ENCODE measurements at regions not wholly inside any gene's neighbourhood (a gene's known extent, or its start where the extent isn't known, plus 50 kb on each side); places are given as distances from the start of the nearest gene placed in this dataset.
A peak's percentile ranks its signal among the peaks of the same experiment; 100 is the strongest.

- no peak for DNase-seq
These were observed 71.6 kb downstream of the MYEOV start for GRCh38 chr11:69365558-69365957.

- no peak for DNase-seq
These were observed 72.6 kb downstream of the MYEOV start for GRCh38 chr11:69366591-69366990.

GRCh38 chr11:69367211-69367964 lies 73.4 kb downstream of the MYEOV start:
- DNase-seq, result no peak

GRCh38 chr11:69368119-69368880 lies 74.3 kb downstream of the MYEOV start:
- DNase-seq, result no peak

- DNase-seq, result no peak
These were observed 75.4 kb downstream of the MYEOV start for GRCh38 chr11:69369210-69369825.

- no peak for DNase-seq
These were observed 76.0 kb downstream of the MYEOV start for GRCh38 chr11:69369945-69370344.

- DNase-seq, result no peak
These were observed 77.2 kb downstream of the MYEOV start for GRCh38 chr11:69370984-69371709.

GRCh38 chr11:69371731-69372588 lies 78.0 kb downstream of the MYEOV start:
- no peak for DNase-seq

GRCh38 chr11:69372589-69373250 lies 78.8 kb downstream of the MYEOV start:
- DNase-seq, result no peak

GRCh38 chr11:69373251-69373635 lies 79.3 kb downstream of the MYEOV start:
- DNase-seq, result no peak

- DNase-seq, result peak; percentile 60
These were observed 80.4 kb downstream of the MYEOV start for GRCh38 chr11:69374110-69374945.

- no peak for DNase-seq
These were observed 81.0 kb downstream of the MYEOV start for GRCh38 chr11:69374946-69375310.

GRCh38 chr11:69375316-69376154 lies 81.6 kb downstream of the MYEOV start:
- no peak for DNase-seq

- DNase-seq, result no peak
These were observed 82.4 kb downstream of the MYEOV start for GRCh38 chr11:69376155-69377028.

- no peak for DNase-seq
These were observed 83.3 kb downstream of the MYEOV start for GRCh38 chr11:69377029-69377952.

GRCh38 chr11:69377953-69378302 lies 84.0 kb downstream of the MYEOV start:
- DNase-seq, result no peak

GRCh38 chr11:69378303-69379141 lies 84.6 kb downstream of the MYEOV start:
- DNase-seq, result no peak
